ENCODE measurements at regions not wholly inside any gene's neighbourhood (a gene's known extent, or its start where the extent isn't known, plus 50 kb on each side); places are given as distances from the start of the nearest gene placed in this dataset.

DNA sequence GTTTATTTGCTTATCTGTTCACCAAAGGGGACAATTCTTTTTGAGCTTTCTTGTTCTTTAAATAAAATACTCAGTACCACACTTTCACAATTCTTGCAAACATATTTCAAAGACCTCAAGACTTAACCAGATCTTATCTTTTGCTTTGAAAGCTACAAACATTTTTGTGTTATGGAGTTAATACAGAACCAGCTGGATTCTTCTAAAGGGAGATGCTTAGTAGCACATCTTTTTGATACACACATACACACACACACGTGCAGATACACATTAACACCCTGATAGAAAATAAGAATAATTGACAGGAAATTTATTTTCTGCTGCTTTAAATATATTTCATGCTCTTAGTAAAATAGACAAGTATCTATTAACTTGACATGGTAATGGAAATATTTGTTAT, 379.1 kb downstream of the SH2D1A start:
- intact Hi-C loops (cut with micrococcal nuclease): no loop called here
- Mint-ChIP-seq H3K4me3 (peak overlapping the region in 7 of 10 donors; percentile 24 to 74 (median 44)), H3K27me3 (no peaks in the 10 kb centered on the region), H3K36me3 (no peaks in the 10 kb centered on the region), H3K27ac (peak overlapping the region in 6 of 9 donors; percentile 19 to 79 (median 72)), H3K4me1 (peaks cover 6 to 53% (median 31%) of the 10 kb centered on the region in 7 donors), H3K9me3 (no peaks in the 10 kb centered on the region)
- ChIA-PET CTCF (interaction anchor here (0.7 kb wide), 1 partner anchor 244 kb away, joined by 3 read pairs; no protein-coding TSS in a partner anchor), POLR2A (no interaction called here)
- H3K27me3 ChIP-seq (ENCODE audit: control insufficient read depth in 2 of 2, insufficient read depth in 2 of 2, low read length in 2 of 2): no peaks in the 10 kb centered on the region
- ATAC-seq (no peak), DNase-seq (peak in 2 of 9 donors; percentile 13 to 24)
- no peaks in the 10 kb centered on the region for H3K36me3 ChIP-seq (ENCODE audit: control insufficient read depth in 2 of 3, insufficient read depth in 3 of 3, low read length in 3 of 3)
- no peak overlapping the region for H3K27ac ChIP-seq (ENCODE audit: low read depth, low read length)
- no peak overlapping the region for H3K4me3 ChIP-seq (ENCODE audit: low read length)
- H3K4me1 ChIP-seq (ENCODE audit: control insufficient read depth in 2 of 2, insufficient read depth in 2 of 2, low read length in 2 of 2): peaks cover 0 to 5% of the 10 kb centered on the region in 2 donors
- no peaks in the 10 kb centered on the region for H3K9me3 ChIP-seq (ENCODE audit: control insufficient read depth in 2 of 3, low read length in 3 of 3)

GRCh38 chrX:124726292-124726691, 379.9 kb downstream of the SH2D1A start:
- Histone ChIP-seq H3K27ac (ENCODE audit: low read depth, low read length) (no peak overlapping the region), H3K4me1 (ENCODE audit: control insufficient read depth in 2 of 2, insufficient read depth in 2 of 2, low read length in 2 of 2) (peaks cover 0 to 5% of the 10 kb centered on the region in 2 donors), H3K4me3 (ENCODE audit: low read length) (no peak overlapping the region), H3K36me3 (ENCODE audit: control insufficient read depth in 2 of 3, insufficient read depth in 3 of 3, low read length in 3 of 3) (no peaks in the 10 kb centered on the region), H3K27me3 (ENCODE audit: control insufficient read depth in 2 of 2, insufficient read depth in 2 of 2, low read length in 2 of 2) (no peaks in the 10 kb centered on the region), H3K9me3 (ENCODE audit: control insufficient read depth in 2 of 3, low read length in 3 of 3) (no peaks in the 10 kb centered on the region)
- H3K4me1 Mint-ChIP-seq: peaks cover 6 to 61% (median 36%) of the 10 kb centered on the region in 7 donors
- no peaks in the 10 kb centered on the region for H3K27me3 Mint-ChIP-seq
- peak overlapping the region in 7 of 10 donors; percentile 36 to 74 (median 66) for H3K4me3 Mint-ChIP-seq
- no peaks in the 10 kb centered on the region for H3K9me3 Mint-ChIP-seq
- ATAC-seq: no peak
- ChIA-PET POLR2A (interaction anchor here (1.0 kb wide), 1 partner anchor 10 kb away, joined by 3 read pairs; no protein-coding TSS in a partner anchor), CTCF (no interaction called here)
- H3K27ac Mint-ChIP-seq: peak overlapping the region in 8 of 9 donors; percentile 29 to 85 (median 71)
- DNase-seq: peak in 4 of 9 donors; percentile 5 to 36 (median 20)
- no peaks in the 10 kb centered on the region for H3K36me3 Mint-ChIP-seq
- intact Hi-C loops (cut with micrococcal nuclease): no loop called here

DNA sequence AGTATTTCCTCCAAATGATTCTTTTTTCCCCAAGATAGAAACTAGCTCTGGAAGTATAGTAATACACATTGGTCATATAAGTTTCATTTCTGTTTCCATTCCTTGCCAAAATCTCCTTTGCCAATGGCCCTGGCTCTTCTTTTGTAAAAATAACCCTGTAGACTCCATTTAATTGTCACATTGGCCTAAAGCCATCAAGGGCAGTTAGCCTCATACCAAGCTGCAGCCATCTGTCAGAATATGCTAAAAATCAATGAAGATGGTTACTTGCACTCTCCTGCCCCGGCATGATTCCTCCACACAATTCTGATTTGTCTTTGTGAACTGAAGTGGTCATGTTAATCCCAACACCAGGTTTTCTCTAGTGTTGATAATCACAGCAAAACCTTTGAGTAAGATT, 380.5 kb downstream of the SH2D1A start:
- Histone ChIP-seq H3K27me3 (ENCODE audit: control insufficient read depth in 2 of 2, insufficient read depth in 2 of 2, low read length in 2 of 2) (no peaks in the 10 kb centered on the region), H3K36me3 (ENCODE audit: control insufficient read depth in 2 of 3, insufficient read depth in 3 of 3, low read length in 3 of 3) (no peaks in the 10 kb centered on the region), H3K4me3 (ENCODE audit: low read length) (no peak overlapping the region), H3K9me3 (ENCODE audit: control insufficient read depth in 2 of 3, low read length in 3 of 3) (no peaks in the 10 kb centered on the region), H3K27ac (ENCODE audit: low read depth, low read length) (no peak overlapping the region), H3K4me1 (ENCODE audit: control insufficient read depth in 2 of 2, insufficient read depth in 2 of 2, low read length in 2 of 2) (peaks cover 0 to 5% of the 10 kb centered on the region in 2 donors)
- no peaks in the 10 kb centered on the region for H3K9me3 Mint-ChIP-seq
- ChIA-PET CTCF (no interaction called here), POLR2A (interaction anchor here (1.0 kb wide), 1 partner anchor 9 kb away, joined by 3 read pairs; no protein-coding TSS in a partner anchor)
- ATAC-seq: no peak
- DNase-seq: no peak
- no peaks in the 10 kb centered on the region for H3K36me3 Mint-ChIP-seq
- H3K4me1 Mint-ChIP-seq: peaks cover 6 to 67% (median 42%) of the 10 kb centered on the region in 7 donors
- H3K4me3 Mint-ChIP-seq: peak overlapping the region in 7 of 10 donors; percentile 21 to 74 (median 61)
- H3K27me3 Mint-ChIP-seq: no peaks in the 10 kb centered on the region
- peak overlapping the region in 6 of 9 donors; percentile 40 to 79 (median 60) for H3K27ac Mint-ChIP-seq
- intact Hi-C loops (cut with micrococcal nuclease): no loop called here

DNA sequence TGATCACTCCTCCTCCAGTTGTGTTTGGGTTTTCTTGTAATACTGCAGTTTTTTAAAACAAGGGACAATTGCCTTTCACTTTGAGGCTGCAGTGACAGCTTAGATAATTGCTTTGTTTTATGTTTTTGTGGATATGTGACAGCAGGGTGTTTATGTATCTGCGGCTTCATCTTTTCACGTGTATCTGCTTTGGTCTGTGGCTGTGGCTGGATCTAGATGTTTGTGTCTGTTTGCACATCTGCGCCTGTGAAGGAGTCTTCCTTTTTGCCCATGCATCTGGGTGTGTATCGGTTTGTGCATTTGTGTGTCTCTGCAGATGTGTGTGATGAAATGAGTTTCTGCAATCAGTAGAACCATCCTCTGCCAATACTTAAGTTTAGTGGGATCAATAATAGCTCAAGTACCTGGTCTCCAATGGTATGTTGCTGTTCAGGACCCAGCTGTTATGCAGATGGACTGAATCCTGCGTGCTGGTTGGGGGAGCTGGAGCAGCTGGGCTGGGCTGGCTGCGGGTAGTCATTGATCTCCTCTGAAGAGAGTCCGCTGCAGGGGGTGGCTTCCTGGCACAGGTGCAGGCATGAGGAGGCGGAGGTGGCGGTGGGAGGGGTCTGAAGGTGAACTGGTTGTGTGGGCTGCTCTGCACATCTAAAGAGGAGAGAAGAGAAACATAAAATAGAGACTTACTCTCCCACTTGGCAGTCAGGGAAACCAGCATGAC, 390.3 kb downstream of the SH2D1A start:
- ChIA-PET CTCF (no interaction called here), POLR2A (interaction anchor here (0.6 to 0.8 kb wide), 2 partner anchors 10 to 161 kb away, joined by 3 to 8 read pairs; no protein-coding TSS in a partner anchor)
- Mint-ChIP-seq H3K27me3 (no peaks in the 10 kb centered on the region), H3K4me3 (peak overlapping the region; percentile 70 to 83 (median 79)), H3K36me3 (peaks cover 0 to 5% (median 0%) of the 10 kb centered on the region in 5 donors), H3K9me3 (peaks cover 0 to 3% (median 0%) of the 10 kb centered on the region in 11 donors), H3K4me1 (peaks cover 10 to 57% (median 45%) of the 10 kb centered on the region in 7 donors), H3K27ac (peak overlapping the region; percentile 81 to 93 (median 86))
- Histone ChIP-seq H3K36me3 (ENCODE audit: control insufficient read depth in 2 of 3, insufficient read depth in 3 of 3, low read length in 3 of 3) (no peaks in the 10 kb centered on the region), H3K4me1 (ENCODE audit: control insufficient read depth in 2 of 2, insufficient read depth in 2 of 2, low read length in 2 of 2) (peaks cover 10 to 17% of the 10 kb centered on the region in 2 donors), H3K4me3 (ENCODE audit: low read length) (peak overlapping the region; percentile 41), H3K27ac (ENCODE audit: low read depth, low read length) (peak overlapping the region; percentile 39), H3K9me3 (ENCODE audit: control insufficient read depth in 2 of 3, low read length in 3 of 3) (no peaks in the 10 kb centered on the region), H3K27me3 (ENCODE audit: control insufficient read depth in 2 of 2, insufficient read depth in 2 of 2, low read length in 2 of 2) (no peaks in the 10 kb centered on the region)
- peak; percentile 15 to 78 (median 65) for DNase-seq
- intact Hi-C loops (cut with micrococcal nuclease): loop anchor here in 1 of 2 donors (1.0 to 5.0 kb wide), 6 partner anchors 8 to 774 kb away; partner anchors contain the start of gene STAG2
- ATAC-seq: peak; percentile 88

- Mint-ChIP-seq H3K27ac (peak overlapping the region in 8 of 9 donors; percentile 81 to 93 (median 86)), H3K9me3 (peaks cover 0 to 3% (median 0%) of the 10 kb centered on the region in 11 donors), H3K27me3 (no peaks in the 10 kb centered on the region), H3K4me3 (peak overlapping the region in 5 of 10 donors; percentile 12 to 79 (median 78)), H3K36me3 (peaks cover 0 to 5% (median 0%) of the 10 kb centered on the region in 5 donors), H3K4me1 (peaks cover 7 to 46% (median 34%) of the 10 kb centered on the region in 7 donors)
- H3K9me3 ChIP-seq (ENCODE audit: control insufficient read depth in 2 of 3, low read length in 3 of 3): no peaks in the 10 kb centered on the region
- intact Hi-C loops (cut with micrococcal nuclease): loop anchor here in 1 of 2 donors (1.0 to 5.0 kb wide), 5 partner anchors 9 to 775 kb away; partner anchors contain the start of gene STAG2
- ChIA-PET POLR2A (no interaction called here), CTCF (no interaction called here)
- DNase-seq: no peak
- no peaks in the 10 kb centered on the region for H3K27me3 ChIP-seq (ENCODE audit: control insufficient read depth in 2 of 2, insufficient read depth in 2 of 2, low read length in 2 of 2)
- no peak overlapping the region for H3K27ac ChIP-seq (ENCODE audit: low read depth, low read length)
- peaks cover 10 to 17% of the 10 kb centered on the region in 2 donors for H3K4me1 ChIP-seq (ENCODE audit: control insufficient read depth in 2 of 2, insufficient read depth in 2 of 2, low read length in 2 of 2)
- ATAC-seq: no peak
- no peaks in the 10 kb centered on the region for H3K36me3 ChIP-seq (ENCODE audit: control insufficient read depth in 2 of 3, insufficient read depth in 3 of 3, low read length in 3 of 3)
- H3K4me3 ChIP-seq (ENCODE audit: low read length): peak overlapping the region; percentile 13
These were observed 391.4 kb downstream of the SH2D1A start for GRCh38 chrX:124737771-124738170.

DNA sequence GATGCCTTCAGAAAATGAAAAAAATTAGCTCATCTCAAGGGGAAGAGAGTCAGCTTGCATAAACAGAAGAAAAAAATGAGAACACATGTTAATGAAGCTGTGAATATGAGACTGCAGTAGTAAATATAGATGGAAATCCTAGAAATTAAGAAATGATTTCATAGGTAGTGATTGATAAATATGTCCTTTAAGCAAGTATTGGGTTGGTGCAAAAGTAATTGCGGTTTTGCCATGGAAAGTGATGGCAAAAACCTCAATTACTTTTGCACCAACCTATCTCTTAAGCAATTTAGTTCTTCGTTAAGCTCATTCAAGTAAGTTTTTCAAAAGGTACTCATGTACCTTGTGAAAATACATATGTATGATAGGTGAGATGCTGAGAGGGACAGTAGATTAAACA, 400.9 kb downstream of the SH2D1A start:
- ChIA-PET CTCF (no interaction called here), POLR2A (no interaction called here)
- H3K27ac Mint-ChIP-seq: no peak overlapping the region
- Histone ChIP-seq H3K9me3 (ENCODE audit: control insufficient read depth in 2 of 3, low read length in 3 of 3) (no peaks in the 10 kb centered on the region), H3K4me1 (ENCODE audit: control insufficient read depth in 2 of 2, insufficient read depth in 2 of 2, low read length in 2 of 2) (no peaks in the 10 kb centered on the region), H3K27ac (ENCODE audit: low read depth, low read length) (no peak overlapping the region), H3K36me3 (ENCODE audit: control insufficient read depth in 2 of 3, insufficient read depth in 3 of 3, low read length in 3 of 3) (no peaks in the 10 kb centered on the region), H3K27me3 (ENCODE audit: control insufficient read depth in 2 of 2, insufficient read depth in 2 of 2, low read length in 2 of 2) (no peaks in the 10 kb centered on the region), H3K4me3 (ENCODE audit: low read length) (no peak overlapping the region)
- no peaks in the 10 kb centered on the region for H3K36me3 Mint-ChIP-seq
- intact Hi-C loops (cut with micrococcal nuclease): no loop called here
- H3K4me3 Mint-ChIP-seq: no peak overlapping the region
- peaks cover 0 to 5% (median 0%) of the 10 kb centered on the region in 7 donors for H3K4me1 Mint-ChIP-seq
- H3K9me3 Mint-ChIP-seq: peaks cover 0 to under 1% (median 0%) of the 10 kb centered on the region in 11 donors
- no peak for DNase-seq
- no peak for ATAC-seq
- no peaks in the 10 kb centered on the region for H3K27me3 Mint-ChIP-seq
